MM.1S (cell line): ENCODE measurements at regions not wholly inside any gene's neighbourhood (a gene's known extent, or its start where the extent isn't known, plus 50 kb on each side); places are given as distances from the start of the nearest gene placed in this dataset.

Source experiments
- DNase-seq: peaks from one replicate; pipeline ENCODE4 v3.0.0-alpha.2; 2015
- H2AFZ ChIP-seq: fragments of 300-600 bp; sonication (generic); 2 replicates; pipeline ENCODE4 v1.6.0; 2016; ENCODE audit warnings: antibody characterized with exemption, low read length
- H3F3A ChIP-seq: fragments of 300-600 bp; sonication (generic); 2 replicates; pipeline ENCODE4 v1.6.1; 2016; ENCODE audit warnings: mild to moderate bottlenecking, antibody characterized with exemption, low read length, moderate library complexity, mixed read lengths; ENCODE audit not compliant: insufficient read depth
- H3K27ac ChIP-seq: fragments of 300-600 bp; sonication (generic); 2 replicates; pipeline ENCODE4 v1.5.1; 2016; ENCODE audit warnings: mild to moderate bottlenecking, low read length
- H3K27me3 ChIP-seq: fragments of 300-600 bp; sonication (generic); replicated peaks from 2 replicates; pipeline ENCODE4 v1.6.0; 2016; ENCODE audit warnings: low read length; ENCODE audit not compliant: insufficient read depth
- H3K36me3 ChIP-seq: fragments of 300-600 bp; sonication (generic); replicated peaks from 2 replicates; pipeline ENCODE4 v1.6.1; 2016; ENCODE audit warnings: mild to moderate bottlenecking, low read length, mixed read lengths; ENCODE audit not compliant: insufficient read depth
- H3K4me1 ChIP-seq: fragments of 300-600 bp; sonication (generic); 2 replicates; pipeline ENCODE4 v1.6.1; 2016; ENCODE audit warnings: low read length, mixed read lengths
- H3K4me2 ChIP-seq: fragments of 300-600 bp; sonication (generic); 2 replicates; pipeline ENCODE4 v1.6.0; 2016; ENCODE audit warnings: low read depth, low read length
- H3K4me3 ChIP-seq: fragments of 300-600 bp; sonication (generic); 2 replicates; pipeline ENCODE4 v1.5.1; 2016; ENCODE audit warnings: low read length, mixed read lengths
- H3K79me2 ChIP-seq: fragments of 300-600 bp; sonication (generic); 2 replicates; pipeline ENCODE4 v1.6.1; 2016; ENCODE audit warnings: mixed run types, low read length, mixed read lengths
- H3K9ac ChIP-seq: fragments of 300-600 bp; sonication (generic); 2 replicates; pipeline ENCODE4 v1.6.1; 2016; ENCODE audit warnings: low read length, mixed read lengths
- H3K9me2 ChIP-seq: fragments of 300-600 bp; sonication (generic); replicated peaks from 2 replicates; pipeline ENCODE4 v1.6.1; 2016; ENCODE audit warnings: mild to moderate bottlenecking, low read length, mixed read lengths; ENCODE audit not compliant: insufficient read depth
- H3K9me3 ChIP-seq: fragments of 300-600 bp; sonication (generic); replicated peaks from 2 replicates; pipeline ENCODE4 v1.6.1; 2016; ENCODE audit warnings: mild to moderate bottlenecking, low read length, mixed read lengths; ENCODE audit not compliant: insufficient read depth
- H4K20me1 ChIP-seq: fragments of 300-600 bp; sonication (generic); 2 replicates; pipeline ENCODE4 v1.6.1; 2016; ENCODE audit warnings: mild to moderate bottlenecking, low read length, moderate library complexity, mixed read lengths; ENCODE audit not compliant: insufficient read depth
- EZH2 ChIP-seq: fragments of 300-600 bp; sonication (generic); optimal IDR thresholded peaks from 2 replicates; pipeline ENCODE3; 2017; ENCODE audit warnings: low read depth, mild to moderate bottlenecking, antibody characterized with exemption, low read length, mixed read lengths
- EZH2phosphoT487 ChIP-seq: fragments of 300-600 bp; sonication (generic); IDR thresholded peaks from 2 replicates; pipeline ENCODE4 v1.6.1; 2018; ENCODE audit warnings: antibody characterized with exemption, low read length
- TF ChIP-seq, protein P1 (sequence below): fragments of 300-600 bp; sonication (generic); IDR thresholded peaks from 2 replicates; pipeline ENCODE4 v1.5.1; 2016; ENCODE audit warnings: antibody characterized with exemption, low read length, mixed read lengths

DNA sequence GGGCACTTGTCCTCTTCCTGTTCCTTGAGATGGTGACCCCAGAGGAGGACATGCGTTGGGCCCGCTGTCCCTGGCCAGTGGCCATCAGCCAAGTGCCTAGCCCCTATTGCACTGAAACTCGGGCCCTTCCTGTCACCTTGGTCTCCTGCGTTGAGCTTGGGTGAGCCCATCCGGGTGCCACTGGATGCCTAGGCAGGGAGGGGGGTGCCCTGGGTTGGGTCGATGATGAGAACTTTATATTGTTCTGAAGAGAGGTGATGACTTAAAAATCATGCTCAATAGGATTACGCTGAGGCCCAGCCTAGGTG, 221.8 kb downstream of the SNRPN start:
- Histone ChIP-seq H3K9ac (no peak overlapping the region), H3K9me3 (no peaks in the 10 kb centered on the region), H3K4me1 (no peaks in the 10 kb centered on the region), H3F3A (no peaks in the 10 kb centered on the region), H3K27me3 (no peaks in the 10 kb centered on the region), H4K20me1 (no peaks in the 10 kb centered on the region), H3K79me2 (no peaks in the 10 kb centered on the region), H2AFZ (no peak overlapping the region), H3K27ac (no peak overlapping the region), H3K4me3 (no peak overlapping the region), H3K9me2 (no peaks in the 10 kb centered on the region), H3K4me2 (no peak overlapping the region), H3K36me3 (no peaks in the 10 kb centered on the region)
- TF ChIP-seq, protein P1, sequence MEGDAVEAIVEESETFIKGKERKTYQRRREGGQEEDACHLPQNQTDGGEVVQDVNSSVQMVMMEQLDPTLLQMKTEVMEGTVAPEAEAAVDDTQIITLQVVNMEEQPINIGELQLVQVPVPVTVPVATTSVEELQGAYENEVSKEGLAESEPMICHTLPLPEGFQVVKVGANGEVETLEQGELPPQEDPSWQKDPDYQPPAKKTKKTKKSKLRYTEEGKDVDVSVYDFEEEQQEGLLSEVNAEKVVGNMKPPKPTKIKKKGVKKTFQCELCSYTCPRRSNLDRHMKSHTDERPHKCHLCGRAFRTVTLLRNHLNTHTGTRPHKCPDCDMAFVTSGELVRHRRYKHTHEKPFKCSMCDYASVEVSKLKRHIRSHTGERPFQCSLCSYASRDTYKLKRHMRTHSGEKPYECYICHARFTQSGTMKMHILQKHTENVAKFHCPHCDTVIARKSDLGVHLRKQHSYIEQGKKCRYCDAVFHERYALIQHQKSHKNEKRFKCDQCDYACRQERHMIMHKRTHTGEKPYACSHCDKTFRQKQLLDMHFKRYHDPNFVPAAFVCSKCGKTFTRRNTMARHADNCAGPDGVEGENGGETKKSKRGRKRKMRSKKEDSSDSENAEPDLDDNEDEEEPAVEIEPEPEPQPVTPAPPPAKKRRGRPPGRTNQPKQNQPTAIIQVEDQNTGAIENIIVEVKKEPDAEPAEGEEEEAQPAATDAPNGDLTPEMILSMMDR = no peak
- TF ChIP-seq EZH2 (no peak), EZH2phosphoT487 (no peak)
- no peak for DNase-seq

DNA sequence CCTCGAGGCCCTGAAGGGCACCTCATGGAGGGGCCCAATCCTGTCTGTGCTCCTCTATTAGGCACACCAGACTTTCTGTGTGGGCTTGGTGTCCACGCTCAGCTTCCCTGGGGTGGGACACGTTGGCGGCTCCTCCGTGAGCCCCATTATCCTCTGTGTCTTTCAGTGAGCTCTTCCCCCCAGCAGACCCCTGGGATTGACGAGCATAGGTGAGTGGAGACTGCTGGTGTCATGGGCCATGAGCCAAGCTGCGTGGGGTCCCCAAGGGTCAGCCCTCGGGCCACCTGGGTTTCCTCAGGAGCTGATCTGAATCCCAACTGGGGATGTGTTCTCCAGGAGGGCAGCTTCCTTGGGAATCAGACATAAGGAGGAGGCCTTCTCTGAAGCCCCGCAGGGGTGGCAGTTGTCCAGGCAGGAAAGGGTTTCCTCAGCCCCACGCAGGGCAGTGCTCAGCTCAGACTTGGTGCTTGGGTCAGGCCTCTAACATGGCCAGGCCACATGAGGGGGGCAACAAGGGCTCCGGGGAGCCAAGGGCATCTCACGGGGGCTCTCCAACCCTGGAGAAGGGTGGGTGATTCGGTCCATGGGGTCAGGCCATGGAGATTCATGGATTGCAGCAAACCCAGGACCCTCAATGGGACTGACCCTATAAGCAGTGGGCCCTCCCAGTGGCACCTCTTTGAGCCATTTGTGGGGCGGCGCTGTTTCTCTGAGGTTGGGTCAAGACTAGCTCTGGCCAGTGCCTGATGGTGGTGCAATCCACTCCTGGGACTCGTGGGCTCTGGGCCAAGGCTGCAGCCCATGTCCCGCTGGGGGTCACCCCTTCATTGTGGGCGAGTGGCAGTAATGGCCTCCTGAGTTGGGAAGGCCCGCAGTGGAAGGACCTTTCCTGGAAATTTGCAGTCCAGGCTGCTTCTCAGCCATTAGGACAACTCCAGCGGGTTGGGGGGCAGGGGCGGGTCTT, 222.5 kb downstream of the SNRPN start:
- H3K9me3 ChIP-seq = no peaks in the 10 kb centered on the region

DNA sequence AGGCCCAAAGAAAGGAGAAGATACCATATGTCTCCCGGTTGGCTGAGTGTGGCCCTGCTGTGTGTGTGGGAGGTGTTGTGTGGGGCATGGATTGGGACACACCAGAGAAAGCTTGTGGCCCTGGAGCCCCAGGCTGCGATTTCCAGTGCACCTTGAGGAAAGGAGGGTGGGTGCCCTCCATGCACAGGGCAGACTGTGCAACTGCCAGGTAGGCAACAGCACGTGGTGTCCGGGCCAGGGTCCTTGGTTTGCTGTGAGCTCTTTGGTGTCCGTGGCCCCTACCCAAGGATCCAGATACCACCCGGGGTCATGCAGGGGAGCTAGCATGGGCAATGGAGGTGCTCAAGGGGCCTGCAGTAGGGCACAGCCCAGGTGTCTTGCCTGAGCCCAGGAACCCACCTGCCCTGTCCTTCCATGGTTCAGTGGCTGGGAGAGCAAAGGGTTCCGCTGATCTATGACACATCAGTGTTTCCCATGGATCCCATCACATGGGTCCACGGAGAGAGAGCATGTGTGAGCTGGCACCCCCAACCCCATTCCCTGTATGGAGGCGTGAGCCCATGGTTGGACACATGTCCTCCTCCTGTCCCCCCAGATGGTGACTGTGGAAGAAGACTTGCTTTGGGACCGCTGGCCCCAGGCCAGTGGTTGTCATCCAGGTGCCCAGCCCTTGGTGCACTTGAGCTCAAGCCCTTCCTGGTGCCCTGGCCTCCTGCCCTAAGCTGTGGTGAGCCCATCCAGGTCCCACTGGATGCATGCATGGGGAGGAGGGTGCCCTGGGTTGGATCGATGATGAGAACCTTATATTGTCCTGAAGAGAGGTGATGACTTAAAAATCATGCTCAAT, 223.4 kb downstream of the SNRPN start:
- Histone ChIP-seq H2AFZ (no peak overlapping the region), H4K20me1 (no peaks in the 10 kb centered on the region), H3F3A (no peaks in the 10 kb centered on the region), H3K4me2 (no peak overlapping the region), H3K36me3 (no peaks in the 10 kb centered on the region), H3K27ac (no peak overlapping the region), H3K9ac (no peak overlapping the region), H3K27me3 (no peaks in the 10 kb centered on the region), H3K4me3 (no peak overlapping the region), H3K9me2 (no peaks in the 10 kb centered on the region), H3K9me3 (no peaks in the 10 kb centered on the region), H3K4me1 (no peaks in the 10 kb centered on the region), H3K79me2 (no peaks in the 10 kb centered on the region)
- TF ChIP-seq, protein P1 = no peak
- TF ChIP-seq EZH2 (no peak), EZH2phosphoT487 (no peak)
- no peak for DNase-seq

More for the DNA sequence above, 222.5 kb downstream of the SNRPN start:
- Histone ChIP-seq H3K4me3 (no peak overlapping the region), H3K27me3 (no peaks in the 10 kb centered on the region), H2AFZ (no peak overlapping the region), H3K27ac (no peak overlapping the region), H4K20me1 (no peaks in the 10 kb centered on the region), H3K4me1 (no peaks in the 10 kb centered on the region), H3K4me2 (no peak overlapping the region), H3K36me3 (no peaks in the 10 kb centered on the region), H3F3A (no peaks in the 10 kb centered on the region), H3K9ac (no peak overlapping the region), H3K79me2 (no peaks in the 10 kb centered on the region), H3K9me2 (no peaks in the 10 kb centered on the region)
- TF ChIP-seq EZH2phosphoT487 (no peak), EZH2 (no peak)
- TF ChIP-seq, protein P1 = no peak
- DNase-seq = no peak
